Cerebellar nuclear complex (tissue), 1 donor: ENCODE measurements at regions not wholly inside any gene's neighbourhood (a gene's known extent, or its start where the extent isn't known, plus 50 kb on each side); places are given as distances from the start of the nearest gene placed in this dataset.

ENCODE experiments used
- DNase-seq, 2 experiments: peaks; one replicate each; lab custom pipeline; 2025; lab: John Stamatoyannopoulos, UW

DNA sequence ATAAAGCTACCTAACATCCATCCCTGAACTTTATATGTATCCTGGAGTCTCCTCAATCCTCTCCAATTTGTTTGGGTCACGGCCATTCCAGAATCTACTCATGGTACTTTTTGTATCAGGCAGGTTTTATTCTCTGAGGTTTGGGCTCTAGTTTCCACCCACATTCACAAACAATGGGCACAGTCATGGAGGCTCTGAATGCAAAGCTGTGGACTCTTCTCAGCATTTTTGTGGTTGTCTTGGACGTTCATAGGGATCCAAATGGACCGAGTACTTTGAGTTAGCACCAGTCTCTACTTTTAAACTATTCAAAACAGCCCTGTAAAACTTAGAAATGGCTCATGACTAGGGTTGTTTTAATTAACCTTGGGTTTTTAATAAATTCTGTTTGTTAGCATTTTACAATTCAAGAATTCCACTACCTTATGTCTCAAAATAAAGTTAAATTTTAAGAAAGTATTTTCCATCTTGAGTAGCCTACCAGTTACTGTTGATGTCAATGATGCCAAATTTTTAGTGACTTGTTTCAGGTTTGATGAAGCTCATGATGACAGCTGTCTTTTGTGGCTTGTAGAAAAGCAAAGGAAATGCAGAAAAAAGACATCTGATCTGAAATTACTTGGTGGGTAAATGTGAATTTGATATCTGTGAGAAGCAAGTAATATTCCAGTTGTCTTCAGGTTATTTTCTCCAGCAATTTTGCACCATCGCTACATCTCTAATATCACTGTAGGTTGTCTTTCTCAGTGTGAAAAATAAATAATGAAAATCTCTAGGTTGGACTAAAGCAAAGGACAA lies 275.7 kb upstream of the THBS1 start:
- DNase-seq: no peak

DNA sequence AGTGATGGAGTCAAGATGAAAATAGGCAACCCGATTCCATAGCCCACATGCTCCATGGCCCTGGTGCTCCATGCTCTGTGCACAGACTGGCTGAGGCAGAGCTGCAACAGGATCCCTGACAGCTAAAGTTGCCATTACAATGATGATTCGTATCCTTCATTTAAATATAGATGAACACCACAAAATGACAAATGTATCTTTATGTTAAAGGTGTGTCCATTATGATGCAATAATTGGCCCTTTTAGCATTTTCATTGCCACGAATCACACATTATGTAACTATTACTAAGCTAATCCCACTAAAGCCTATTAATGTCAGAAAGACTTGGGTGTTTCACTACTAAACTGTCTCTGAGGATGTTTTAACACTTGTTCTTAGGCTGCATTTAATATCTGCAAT lies 270.2 kb upstream of the THBS1 start:
- no peak for DNase-seq

DNA sequence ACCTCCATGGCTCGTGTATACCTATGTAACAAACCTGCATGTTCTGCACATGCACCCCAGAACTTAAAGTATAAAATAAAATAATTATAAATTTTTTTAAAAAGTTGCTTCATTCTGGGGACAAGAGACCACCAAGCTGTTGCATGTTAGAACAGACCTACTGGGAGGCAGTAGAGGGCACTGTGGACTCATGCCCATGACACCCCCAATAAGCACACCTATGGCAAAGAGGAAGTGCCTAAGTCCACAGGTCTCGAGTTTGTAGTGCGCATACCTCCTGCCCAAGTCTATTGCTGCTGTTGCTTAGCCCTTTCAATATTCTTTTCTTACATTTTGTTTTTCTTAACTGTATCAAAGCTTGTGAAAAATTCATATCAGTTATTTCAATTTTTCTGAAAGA lies 267.9 kb upstream of the THBS1 start:
- no peak for DNase-seq

DNA sequence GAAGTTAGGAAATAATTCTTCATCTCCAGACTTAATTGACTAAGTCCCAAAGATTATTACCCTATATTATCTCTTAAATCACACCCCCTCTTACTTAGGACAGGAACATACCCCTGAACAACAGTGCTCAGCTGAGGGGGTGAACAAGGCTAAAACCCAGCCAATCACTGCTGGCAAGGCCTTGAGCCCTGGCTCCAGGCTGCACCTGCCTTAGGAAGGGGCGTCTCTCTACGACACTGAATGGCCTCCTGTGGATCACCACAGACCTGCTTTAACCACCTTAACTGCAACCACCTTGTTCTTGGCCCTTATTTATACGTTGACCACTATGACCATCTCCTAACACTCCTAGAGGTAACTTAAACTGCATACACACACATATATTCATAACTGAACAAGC lies 267.4 kb upstream of the THBS1 start:
- no peak for DNase-seq

GRCh38 chr15:39313881-39314280 lies 267.0 kb upstream of the THBS1 start:
- DNase-seq: no peak

GRCh38 chr15:39315206-39315850 lies 265.6 kb upstream of the THBS1 start:
- DNase-seq: no peak

DNA sequence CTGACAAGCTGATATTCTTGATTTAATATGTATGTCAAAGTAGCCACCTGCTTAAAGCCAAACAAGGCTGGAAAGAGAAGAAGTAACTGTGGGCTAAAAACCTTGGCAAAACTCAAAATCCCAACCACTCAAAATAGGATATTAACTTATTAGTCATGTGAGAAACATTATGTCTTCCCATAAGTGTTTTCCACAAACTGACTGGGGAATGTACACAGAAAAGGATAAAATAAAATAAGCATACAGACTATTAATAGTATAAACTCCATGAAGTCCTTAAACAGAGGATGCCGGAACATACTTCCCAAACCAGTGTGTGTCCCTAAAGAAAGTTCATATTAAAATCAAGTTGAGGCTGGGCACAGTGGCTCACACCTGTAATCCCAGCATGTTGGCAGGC lies 263.7 kb upstream of the THBS1 start:
- DNase-seq: no peak

DNA sequence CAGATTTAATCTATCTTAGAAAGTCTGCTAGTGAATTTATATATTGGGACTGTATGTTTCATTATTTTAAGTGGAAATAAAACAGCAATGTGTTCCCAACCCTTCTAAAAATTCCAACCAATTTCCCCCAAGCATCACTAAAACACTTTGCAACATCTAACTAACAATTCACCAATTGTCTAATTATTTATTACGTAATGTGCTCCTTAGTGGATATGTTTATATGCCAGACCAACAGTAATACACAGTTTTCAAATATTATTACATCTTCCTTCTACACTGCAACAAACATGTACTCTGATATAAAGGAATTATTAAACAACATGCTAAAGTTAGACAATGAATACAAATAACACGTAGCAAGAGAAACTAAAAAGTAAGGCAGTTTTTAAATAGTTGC lies 262.6 kb upstream of the THBS1 start:
- DNase-seq: no peak

DNA sequence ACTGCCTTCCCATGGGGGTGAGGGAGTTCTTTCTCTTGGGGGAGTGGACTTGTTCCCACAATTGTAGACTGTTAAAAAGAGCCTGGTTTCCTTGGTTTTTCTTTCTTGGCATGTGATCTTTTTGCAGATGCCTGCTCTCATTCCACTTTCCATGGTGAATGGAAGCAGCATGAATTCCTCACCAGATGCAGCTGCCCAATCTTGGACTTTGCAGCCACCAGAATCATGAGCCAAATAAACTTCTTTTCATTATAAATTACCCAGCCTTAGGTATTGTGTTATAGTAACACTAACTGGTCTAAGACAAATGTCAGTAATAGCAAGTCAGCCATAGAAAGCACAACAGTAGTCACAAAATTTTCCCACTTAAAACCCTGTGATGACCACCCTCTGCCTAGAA lies 260.5 kb upstream of the THBS1 start:
- DNase-seq: no peak

GRCh38 chr15:39320886-39321285 lies 260.0 kb upstream of the THBS1 start:
- DNase-seq: no peak

DNA sequence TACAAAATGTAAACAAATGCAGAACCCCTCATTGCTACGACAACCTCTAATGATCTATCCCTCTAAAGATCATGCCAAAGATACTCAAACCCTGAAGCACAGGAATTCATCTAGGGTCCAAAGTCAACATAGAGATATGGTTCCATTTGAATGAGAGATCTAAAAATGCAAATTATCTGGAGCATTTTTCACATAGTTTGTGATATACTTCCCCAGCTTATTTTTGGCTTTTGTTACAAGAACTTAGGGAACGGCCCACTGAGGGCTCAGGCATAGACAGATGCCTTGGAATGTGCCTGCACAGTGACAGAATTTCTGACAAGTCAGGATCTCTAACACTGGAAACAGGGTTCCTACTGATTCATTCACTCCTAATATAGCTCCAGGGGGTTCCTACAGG lies 258.9 kb upstream of the THBS1 start:
- no peak for DNase-seq

DNA sequence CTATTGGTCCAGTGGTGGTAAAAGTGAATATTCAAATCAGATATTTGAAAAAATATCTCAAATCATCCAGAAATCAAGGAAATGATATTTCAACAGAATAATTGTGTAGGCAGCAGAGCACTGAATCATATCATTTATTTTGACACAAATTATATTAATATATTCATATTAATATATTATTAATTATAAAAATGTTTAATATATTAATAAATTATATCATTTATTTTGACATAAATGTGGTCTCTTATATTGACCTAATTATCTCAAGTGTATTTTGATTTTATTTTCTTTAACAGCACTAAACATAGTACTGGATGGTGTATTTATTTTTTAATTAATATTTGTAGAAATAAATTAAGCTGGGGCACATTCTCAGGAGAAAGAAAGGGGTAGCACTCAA lies 257.7 kb upstream of the THBS1 start:
- no peak for DNase-seq

GRCh38 chr15:39323706-39324105 lies 257.2 kb upstream of the THBS1 start:
- no peak for DNase-seq

- DNase-seq: no peak
Measured at GRCh38 chr15:39326306-39326975, 254.4 kb upstream of the THBS1 start.

DNA sequence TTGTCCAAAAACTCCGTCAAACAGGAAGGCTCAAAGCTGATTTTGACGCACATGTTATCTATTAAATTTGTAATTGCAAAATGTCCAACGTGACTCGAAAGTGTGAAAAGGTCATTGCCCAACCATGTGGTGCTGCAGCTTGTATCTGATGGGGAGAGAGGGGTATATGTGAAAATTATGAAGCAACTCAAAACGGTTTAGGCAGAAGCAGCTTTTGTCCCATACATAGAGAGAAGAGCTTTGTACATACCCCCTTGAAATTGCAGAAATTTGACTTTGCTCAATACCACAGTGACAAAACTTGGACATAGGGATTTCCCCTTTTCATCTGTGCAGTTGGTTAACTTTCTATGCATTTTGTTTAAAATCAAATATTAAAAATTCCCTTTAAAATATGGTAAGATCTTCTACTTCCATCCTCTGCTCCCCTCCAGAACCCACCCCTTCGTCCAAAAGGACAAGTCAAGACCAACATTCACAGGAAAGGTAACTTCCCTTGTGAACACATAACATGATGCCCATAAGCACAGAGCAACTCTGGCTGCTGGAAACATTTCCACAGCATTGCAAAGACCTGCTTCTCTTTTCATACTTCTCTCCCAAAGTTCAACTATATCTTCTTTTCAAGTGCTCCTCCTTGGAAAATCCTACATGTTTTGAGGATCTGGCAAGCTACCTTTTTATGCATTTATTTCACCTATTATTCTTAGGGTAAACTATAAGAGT lies 253.7 kb upstream of the THBS1 start:
- no peak for DNase-seq

- DNase-seq: no peak
Measured at GRCh38 chr15:39330061-39330460, 250.8 kb upstream of the THBS1 start.

DNA sequence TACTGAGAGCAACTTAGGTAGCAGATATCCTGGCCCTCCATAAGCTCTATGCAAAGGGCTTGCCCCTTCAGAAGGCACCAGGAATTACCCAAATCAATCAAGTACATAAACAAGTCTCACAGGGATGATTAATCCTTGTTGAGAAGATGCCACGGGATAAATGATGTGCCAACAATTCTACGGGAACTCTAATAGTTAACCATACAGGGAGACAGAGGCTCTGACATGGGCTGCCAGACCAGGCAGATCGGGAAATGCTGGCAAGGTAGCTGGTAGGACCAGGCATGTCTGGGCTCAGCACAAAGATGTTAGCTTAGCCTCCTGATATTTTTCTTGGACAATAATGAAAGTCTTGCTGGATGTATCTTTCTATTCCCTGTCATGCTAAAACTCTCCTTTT lies 249.3 kb upstream of the THBS1 start:
- no peak for DNase-seq

DNA sequence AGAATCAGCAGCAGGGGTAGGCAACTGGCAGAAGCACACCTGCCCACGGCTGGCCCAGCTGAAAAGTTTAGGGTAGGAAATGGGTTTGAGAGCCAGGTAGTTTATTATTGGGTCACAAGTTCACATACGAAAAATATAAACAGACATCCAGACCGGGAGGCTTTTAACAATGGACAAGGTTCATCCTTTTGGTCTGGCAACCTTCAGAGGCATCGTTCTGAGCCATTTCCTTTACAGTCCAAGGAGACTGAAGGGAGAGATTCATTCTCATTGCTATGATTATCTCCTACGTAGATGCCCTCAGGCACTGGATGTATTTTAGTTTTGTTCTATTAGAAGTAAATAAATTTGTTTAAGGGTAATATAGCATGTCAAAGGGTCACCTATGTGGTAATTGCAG lies 248.0 kb upstream of the THBS1 start:
- DNase-seq: no peak

DNA sequence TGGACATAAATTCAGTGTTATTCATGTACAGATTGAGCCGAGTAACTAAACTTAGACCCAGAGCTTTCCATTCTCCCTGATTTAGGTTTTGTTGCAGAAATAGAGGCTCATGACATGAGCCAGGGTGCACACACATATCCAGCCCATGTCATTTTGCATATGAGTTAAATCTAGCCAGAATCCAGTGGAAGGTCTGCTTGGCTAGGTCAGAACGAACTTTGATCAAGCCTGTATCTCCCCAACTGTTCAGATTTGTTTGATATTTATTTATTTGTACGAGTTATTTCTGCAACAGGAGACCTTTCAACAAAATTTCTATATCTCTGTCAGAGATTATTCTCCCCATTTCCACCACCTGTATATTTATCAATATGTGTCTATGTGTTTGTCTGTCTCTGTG lies 247.5 kb upstream of the THBS1 start:
- DNase-seq: no peak

DNA sequence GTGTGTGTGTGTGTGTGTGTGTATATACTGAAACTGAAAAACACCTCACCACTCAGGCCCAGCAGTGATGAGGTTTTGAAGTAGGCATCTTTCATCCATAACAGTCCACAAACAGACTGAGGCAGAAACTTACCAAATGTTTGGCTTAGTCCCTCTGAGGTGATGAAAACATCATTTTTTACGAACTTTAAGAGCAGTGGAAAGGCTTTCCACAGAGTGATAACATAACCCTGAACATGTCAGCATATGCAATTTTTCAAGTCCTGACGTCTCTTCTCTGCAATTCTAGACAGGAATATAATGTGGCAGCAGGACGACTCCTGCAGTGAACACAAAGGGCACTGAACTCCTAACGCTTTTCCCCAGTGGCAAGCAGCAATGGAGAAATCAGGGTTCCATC lies 247.0 kb upstream of the THBS1 start:
- DNase-seq: no peak

DNA sequence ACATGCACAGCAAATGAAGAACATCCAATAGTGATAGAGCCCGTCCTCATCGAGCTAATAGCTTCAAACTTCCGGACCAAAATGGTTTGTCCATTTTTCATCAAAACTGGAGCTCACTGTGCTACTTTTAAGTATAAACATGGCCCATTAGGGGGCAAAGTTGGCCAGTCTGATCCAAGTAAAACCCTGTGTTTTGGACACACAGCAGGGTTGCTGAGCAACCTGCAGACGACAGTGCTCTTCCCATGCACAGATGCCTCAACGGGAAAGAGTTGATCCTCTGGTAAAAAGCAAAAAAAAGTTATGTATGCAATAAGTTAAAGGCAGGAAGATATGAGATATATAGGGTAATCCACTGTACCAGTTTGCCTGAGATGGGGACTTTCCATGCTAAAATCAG lies 244.0 kb upstream of the THBS1 start:
- DNase-seq: no peak

DNA sequence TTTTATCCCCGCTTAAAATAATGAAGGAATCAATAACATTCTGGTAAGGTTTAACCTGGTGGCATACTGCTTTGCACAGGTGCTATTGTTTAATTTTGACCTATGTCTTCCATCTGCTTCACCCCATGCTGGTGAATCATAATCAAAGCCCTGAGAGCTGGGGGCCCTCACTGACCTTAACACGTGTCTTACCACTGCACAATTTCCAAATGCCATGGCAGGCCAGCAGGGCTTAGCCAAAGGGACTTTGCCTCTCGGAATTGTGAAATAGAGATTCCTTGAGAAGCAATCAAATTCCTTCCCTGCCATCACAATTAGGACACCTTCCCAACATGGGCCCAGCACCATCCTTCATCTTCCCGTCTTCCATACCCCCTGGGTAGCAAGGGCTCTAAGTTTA lies 242.6 kb upstream of the THBS1 start:
- DNase-seq: no peak
